GM18499 (cell line): ENCODE measurements at regions not wholly inside any gene's neighbourhood (a gene's known extent, or its start where the extent isn't known, plus 50 kb on each side); places are given as distances from the start of the nearest gene placed in this dataset.

Experiments used
- ATAC-seq: cut with Tn5 transposase; IDR thresholded peaks from one replicate; pipeline ENCODE4 v1.9.1; 2021; ENCODE audit warnings: moderate number of reproducible peaks; ENCODE audit not compliant: insufficient read depth, unreplicated experiment

DNA sequence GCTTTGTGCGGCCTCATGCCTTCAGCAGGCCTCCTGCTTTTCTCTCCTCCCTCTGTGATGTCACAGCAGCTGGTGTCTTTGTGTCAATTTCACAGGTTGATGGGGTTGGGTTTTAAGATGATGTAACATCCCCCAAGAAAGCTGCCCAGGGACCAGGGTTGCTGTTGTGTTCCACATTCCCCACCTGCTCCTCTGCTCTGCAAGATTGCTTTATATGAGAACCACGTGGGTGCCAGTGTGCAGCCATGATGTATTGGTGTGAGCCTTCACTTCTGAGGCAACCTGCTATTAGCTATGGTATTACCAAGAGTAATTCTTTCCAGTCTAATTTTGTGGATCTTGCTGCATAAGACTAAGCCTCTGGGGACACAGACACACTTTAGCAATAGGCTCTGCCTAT, 213.0 kb upstream of the ADAMTS16 start:
- no peak for ATAC-seq

DNA sequence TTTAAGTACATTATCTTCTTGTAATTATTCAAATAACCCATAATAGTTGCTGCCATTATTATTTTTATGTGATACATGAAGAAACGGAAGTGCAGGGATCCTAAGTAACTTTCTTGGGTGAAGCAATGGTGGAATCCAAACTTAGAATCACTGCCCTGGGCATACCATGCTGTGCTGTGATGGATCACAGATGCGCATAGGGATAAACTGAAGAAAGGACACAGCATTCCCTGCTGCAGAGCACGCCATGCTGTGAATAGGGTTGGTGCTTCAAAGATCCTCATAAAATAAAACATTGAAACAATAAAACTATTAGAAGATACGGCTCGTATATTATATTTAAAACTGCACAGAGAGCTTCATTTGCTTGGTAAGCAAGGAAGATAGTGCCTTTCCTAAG, 211.7 kb upstream of the ADAMTS16 start:
- no peak for ATAC-seq

DNA sequence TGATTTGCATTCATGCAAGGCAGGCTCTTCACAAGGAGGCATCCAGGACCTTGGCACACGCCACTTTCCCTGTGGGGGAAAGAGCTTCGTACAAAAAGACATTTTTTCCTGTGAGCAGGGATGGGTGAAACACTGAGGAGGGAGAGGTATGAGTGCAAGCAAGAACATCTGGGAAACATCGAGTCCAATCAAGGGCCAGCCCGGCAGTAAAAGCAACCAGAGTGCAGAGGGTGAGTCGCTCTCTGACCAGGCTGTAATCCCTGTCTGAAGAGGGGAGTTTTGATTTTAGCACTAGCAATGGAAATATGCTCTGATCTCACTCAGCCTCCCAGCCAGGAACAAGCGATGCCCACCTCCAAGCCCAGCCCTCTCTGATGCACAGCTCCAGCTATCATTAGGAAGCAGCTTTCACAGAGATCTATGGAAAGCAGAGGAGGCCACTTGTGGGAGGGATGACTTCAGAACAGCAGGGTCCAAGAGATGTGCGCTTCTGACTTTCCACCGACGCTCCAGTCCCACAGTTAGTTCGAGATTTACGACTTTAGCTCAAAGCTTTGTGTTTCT, 211.0 kb upstream of the ADAMTS16 start:
- no peak for ATAC-seq

DNA sequence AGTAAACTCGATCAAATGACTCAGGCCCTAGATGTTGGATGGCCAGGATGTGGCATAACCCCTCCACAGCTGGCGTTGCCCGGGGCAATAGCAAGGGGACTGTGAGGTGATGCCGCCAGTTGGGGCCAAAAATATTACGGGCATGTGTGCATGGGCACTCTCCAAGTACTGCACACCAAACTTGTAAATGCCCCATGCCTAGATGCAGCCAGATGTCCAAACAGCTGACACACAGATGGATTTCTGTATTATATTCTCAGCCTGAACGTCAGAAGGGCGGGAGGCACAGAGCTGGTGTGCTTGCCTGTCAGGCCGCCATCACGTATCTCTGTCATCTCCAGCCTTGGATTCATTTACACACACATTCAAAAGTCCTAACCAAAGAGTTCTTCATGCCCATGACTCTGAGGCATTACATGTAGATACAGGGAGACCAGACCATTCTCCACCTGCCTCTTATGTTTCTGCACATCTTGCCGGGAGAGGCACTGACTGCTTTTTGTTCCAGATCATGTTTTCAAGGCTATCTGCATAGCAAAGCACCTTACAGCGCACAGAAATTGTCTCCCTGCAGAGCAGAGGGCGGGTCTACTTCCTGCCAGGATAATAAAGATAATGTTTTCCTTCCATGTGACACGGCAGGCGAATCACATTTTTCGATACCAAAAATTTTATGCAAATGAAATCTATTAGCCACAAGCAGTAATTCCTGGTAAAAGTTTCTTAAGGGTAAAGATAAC, 200.9 kb upstream of the ADAMTS16 start:
- no peak for ATAC-seq

DNA sequence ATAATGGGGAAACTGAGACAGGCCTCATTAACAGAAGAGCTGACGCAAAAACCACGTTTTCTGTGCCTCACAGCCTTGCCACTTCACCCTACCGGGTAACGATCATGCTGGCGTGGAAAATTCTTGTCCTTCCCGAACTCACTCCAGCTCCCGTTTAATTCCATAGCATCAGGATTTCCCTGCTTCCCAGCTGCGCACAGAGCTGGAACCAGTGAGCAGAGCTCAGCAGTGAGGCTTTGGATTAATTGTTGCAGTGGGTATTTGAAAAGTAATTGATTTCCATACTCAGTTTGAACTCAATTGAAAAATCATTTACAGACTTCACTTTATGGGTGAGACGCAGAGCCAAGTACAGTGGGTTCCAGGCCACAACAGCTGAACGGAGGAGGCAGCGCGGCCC, 199.0 kb upstream of the ADAMTS16 start:
- ATAC-seq, result no peak

DNA sequence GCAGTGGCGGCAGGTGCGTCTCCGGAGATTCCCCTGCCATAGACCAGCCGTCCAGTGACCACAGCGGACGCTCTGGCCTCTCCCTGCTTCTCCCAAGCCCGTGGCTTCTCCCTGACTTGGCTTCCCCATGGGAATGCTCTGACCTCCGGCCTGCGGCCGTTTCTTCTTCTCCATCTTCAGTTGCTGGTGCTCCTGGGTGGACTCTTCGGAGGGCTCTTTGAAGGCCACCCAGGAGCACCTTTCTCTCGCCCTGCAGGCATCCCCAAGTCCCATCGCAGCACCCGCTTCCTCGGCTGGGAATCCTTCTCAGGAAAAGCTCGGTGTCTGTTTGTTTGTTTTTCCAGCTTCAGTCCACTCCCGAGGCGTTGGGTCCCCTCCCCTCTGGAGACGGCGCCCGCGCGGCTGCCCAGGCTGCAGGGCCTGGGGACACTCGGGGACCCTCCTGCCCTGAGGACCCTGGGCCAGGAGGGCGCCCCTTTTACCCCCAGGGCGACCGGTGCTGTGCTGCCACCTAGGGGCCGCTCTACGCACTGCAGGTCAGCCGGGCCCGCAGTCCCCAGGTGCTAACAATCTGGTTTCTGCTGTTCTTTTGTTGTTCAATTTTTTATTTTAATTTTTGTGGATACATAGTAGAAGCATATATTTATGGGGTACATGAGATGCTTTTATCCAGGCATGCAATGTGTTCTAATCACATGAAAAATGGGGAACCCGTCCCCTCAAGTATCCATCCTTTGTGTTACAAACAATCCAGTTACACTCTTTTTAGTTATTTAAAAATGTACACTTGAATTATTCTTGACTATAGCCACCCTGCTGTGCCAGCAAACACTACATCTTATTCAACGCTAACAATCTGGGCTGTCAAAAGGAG, 197.9 kb upstream of the ADAMTS16 start:
- no peak for ATAC-seq

DNA sequence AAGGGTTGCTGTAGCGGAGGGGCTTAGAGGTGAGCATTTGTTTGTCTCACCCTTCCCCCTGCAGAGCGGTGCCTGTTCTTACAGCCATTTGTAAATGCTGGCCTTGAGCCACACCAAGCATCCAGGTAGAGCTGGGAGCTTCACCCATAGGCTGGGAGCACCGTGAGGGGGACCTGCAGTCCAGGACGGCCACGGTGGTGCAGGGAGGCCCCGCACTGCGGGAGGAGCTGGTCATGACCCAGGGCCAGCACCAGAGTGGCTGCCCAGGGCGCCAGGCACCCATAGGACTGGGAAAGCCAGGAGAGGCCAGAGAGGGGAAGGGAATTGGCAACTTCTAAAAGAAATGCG, 197.3 kb upstream of the ADAMTS16 start:
- no peak for ATAC-seq

DNA sequence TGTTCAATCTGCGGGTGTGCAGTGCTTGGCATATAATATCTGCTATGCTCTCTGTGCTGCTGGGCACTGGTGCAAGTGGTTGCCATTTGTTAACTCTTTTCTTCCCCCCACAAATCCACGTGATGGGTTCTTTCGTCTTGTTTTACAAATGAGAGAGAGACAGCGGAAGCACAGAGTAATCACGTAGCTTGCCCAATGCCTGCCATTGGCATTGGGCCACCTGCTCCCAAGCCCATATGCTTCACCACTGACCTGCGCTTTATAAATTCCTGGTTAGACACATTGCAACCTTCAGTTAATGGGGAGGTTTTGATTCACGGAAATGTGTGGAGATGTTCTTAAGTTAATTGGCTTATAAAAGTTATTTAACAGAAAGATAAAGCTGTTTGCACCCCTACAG, 194.8 kb upstream of the ADAMTS16 start:
- ATAC-seq, result no peak

DNA sequence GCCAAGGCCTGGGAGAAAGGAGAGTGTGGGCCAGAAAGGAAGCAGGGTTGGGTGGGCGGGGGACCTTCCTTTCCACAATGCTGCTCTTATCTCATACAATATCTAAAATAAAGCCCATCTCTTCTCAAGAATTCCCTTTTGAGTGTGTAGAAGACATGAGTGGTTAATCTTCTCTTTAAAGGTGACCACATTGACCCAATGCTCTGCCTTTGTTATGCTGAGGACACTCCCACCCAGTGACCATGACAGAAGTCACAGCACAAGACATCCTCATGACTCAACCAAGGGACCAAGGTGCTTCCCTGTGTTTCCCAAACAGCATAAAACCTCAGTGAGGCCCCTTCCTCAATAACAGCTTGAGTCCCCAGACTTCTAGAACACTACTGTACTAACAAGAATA, 193.0 kb upstream of the ADAMTS16 start:
- no peak for ATAC-seq

DNA sequence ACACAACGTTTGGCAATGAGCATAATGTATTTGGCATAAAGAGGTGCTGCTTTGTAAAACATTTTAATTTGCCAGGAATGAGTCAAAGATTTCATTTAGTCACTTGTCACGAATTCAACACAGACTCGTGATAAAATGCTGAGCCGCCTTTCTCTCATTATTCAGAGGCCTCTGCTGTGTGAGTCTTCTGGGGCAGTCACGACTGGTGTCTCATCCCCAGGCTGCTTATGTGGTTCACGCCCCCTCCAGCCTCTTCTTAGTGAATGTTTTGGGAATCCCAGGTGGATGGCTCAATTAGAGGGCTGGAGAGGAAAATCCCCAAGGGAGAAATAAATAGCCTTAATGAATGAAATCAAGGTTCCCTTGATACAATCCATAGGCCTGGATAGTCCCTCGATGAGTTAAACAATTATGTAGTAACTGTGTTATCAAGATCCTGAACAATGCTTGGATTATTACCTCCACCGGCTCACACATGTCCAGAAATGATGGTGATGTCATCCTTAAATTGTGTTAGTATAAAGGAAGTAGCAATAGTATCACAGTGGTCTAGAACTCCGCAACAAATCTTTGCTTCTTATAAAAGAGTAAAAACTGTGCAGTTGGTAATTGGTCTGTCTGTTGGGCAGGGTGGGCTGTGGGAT, 192.1 kb upstream of the ADAMTS16 start:
- no peak for ATAC-seq

DNA sequence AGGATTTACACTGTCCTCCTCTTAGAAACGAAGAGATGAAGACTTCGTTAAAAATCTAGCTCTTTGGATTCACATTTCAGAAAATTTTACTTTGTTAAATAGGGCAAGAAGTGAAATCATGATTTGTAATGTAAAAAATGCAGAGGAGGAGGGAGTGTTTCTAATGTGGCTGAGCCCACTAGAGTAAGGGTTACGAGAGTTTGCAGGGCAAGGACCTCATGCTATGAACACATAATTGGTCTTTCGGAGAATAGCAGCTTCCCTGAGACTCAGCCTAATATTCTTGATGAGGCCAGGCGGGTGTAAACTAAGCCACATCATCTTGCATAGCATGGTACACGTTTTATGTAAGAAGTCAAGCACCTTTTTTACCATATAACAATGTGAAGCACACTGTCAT, 191.0 kb upstream of the ADAMTS16 start:
- ATAC-seq, result no peak

DNA sequence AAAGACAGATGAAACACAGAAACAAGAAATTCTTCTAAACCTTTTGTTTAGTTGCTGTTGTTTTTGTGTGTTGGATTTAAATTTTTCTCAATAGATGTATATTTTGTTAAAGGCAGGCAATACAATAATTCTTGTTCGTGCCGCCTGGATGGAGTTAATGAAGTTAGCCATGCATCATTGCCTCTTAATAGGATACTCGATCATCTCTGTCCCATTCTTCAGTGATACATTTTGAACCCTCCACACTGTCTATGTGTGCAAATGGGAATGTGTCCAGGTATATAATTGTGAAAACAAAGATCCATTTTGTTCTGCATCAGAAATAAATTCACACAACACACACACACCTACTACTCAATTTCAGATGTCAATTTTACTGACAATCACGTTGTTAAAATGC, 186.6 kb upstream of the ADAMTS16 start:
- ATAC-seq, result no peak

DNA sequence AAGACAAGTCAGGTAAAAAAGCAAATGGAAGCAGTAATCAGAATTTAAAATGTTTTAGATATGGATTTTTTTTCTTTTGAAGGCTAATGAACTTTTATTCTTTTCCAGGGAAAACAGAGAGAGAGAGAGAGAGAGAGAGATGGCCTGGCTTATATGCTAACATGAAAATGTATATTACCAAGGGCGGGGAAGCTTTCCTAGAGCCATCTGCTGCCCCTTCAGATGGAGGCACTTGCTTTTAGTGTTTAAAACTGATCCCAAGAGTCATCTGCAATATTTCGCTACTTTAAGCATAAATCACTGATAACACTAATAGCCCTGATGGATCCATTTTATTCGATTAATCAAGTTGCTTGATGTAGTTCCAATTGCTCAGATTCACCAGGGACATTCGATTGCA, 186.1 kb upstream of the ADAMTS16 start:
- no peak for ATAC-seq

DNA sequence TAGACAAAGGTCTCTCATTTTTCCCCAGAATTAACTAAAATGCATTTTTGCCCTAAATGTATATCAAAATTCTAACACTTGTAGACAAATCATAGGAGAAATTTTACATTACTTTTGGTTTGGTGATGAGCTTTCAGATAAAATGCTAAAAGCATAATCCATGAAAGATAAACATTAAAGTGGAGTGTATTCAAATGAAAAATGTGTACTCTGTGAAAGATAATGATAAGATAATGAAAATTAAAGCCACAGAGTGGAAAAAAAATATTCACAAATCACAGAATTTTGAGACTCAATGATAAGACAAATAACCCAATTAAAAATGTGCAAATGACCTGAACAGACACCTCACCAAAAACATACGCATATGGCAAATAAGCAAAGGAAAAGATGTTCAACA, 176.9 kb upstream of the ADAMTS16 start:
- no peak for ATAC-seq

DNA sequence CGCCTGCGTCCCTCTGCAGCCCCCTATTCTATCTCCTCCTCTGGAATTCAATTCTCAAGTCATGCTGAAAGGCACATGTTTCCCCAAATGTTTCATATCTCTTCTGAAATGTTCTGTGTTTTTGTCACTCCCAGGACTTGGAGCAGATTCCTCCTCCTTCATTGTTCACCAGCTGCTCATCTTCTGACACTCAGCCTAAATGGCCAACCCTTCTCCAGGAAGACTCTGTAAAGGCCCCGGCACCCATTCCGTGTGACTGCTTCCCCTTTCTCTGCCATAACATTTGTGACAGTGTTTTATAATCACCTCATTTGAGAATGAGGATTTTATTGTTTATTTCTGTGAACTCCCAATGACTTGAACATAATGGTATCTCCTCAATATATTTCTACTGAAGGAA, 170.8 kb upstream of the ADAMTS16 start:
- ATAC-seq, result no peak

DNA sequence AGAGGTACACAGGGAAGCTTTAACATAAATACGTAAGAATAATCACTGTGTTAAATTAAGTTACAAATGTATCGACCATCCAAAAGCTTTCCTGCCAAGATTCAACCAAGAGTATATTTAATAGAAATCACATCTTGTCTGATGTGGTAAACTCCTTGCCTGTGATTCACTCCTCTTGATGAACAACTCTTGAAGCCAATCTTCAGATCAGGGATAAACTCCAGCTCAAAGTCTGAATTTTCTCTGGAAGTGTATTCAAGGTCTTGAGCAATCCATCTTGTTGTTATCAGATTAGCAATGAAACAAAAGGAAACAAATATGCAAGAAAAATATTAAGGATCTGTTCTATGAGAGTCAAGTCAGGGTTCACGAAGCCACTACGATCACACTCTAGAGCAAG, 170.0 kb upstream of the ADAMTS16 start:
- ATAC-seq, result no peak

DNA sequence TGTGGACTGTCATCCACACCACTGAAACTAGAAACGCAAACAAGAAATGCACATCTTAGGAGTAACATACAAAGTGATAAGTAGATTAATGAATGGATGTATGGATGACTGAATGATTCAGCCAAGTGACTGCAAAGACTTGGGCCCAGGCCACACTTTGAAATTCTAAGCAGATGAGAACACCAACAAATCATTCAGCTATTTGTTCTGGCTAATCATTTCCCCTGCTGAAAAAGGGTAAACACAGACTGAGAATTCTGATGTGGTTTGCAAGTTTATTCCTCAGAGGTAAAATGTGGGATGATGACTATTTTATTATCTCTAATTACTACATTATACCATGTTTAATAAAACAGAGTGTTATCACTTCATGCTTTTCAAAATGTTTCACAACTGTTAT, 163.2 kb upstream of the ADAMTS16 start:
- ATAC-seq, result no peak

DNA sequence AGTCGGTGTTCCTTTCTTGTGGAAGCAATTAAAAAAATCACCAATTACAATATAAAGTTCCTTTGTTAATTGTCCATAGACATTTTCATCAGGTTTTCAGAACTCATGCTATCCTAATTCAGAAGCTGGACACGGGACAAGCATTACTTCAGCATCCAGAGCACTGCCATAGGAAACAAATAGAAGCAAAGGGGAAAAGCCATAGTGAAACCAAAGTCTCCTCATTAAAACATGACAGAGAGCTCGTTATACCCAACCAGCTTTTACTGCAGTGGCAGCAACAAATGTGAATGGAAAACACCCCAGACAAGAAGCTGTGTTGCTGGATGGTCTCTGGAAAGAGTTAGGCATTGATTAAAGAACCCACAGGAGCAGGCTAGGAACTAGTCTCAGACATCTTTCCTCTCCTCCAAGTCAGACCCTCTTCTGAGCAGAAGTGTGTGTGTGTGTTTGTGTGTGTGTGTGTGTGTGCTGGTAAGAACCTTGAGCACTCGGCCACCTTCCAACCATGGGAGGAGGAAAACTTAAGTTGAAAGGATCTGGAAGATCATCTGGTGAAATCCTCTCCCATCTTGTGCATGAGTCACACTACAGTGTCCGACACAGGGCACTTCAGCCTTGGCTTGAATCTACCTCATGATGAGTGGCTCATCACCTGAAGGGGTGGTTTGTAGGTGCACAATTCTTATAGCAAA, 162.6 kb upstream of the ADAMTS16 start:
- ATAC-seq, result no peak

DNA sequence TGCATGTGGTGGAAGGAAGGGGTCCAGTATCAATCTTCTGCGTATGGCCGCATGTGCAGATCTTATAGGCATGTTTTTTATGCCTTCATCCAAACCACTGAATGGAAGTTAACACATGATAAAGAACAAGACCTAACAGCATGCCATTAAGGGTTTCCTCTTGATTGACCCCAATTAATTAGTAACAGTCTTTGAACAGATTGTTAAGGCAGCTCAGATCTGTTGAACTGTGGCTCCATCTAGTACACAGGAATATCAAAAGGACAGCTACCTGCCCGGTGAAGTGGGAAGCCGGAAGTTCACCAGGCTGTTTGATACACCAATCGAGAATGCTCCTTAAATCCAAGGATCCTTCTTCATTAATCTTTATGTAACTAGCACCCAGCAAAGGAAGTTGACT, 159.9 kb upstream of the ADAMTS16 start:
- no peak for ATAC-seq

DNA sequence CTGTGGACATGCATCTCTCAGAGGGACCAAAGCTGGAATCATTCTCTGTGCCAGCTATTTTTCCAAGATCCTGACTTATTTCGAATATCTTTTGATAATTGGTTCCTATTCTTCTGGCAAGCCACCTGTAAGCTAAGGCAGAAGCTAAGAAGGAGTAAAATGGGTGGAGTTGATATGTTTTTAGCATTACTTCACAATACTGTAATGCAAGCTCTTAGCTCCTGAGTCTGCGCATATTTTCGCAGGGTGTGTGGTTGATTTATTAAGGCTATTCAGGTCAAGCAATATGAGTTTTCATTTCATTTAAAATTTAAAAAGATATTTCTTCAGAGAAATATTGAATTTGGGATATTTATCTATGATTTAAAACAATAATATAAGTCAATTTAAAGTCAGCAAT, 158.5 kb upstream of the ADAMTS16 start:
- ATAC-seq, result no peak

DNA sequence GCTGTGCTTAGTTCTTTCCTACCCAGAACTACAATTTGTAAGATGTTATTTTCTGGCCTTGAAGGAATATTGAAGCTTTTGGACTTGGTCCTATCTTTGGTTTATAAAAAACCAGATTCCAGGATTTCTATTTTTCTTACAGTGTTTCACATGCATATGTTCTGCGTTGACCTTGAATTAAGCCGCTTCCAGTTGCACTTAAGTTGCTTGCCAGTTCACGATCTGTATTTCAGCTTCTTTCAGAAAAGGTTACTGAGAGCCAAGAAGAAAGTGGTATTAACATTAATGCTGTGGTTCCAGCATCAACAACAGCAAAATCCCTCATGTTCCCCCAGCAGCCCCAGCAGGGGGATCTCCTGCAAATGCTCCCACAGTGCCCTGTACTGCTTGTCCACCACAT, 156.4 kb upstream of the ADAMTS16 start:
- no peak for ATAC-seq
